Colonic mucosa (tissue), 4 donors: ENCODE measurements at regions not wholly inside any gene's neighbourhood (a gene's known extent, or its start where the extent isn't known, plus 50 kb on each side); places are given as distances from the start of the nearest gene placed in this dataset.

Experiments used
- DNase-seq: peaks from one replicate; pipeline ENCODE4 v3.0.0-alpha.2; 2020
- H3K27ac ChIP-seq: fragments of 200-600 bp; one replicate; pipeline ENCODE4 v1.8.0; 2021
- H3K27me3 ChIP-seq: fragments of 200-600 bp; one replicate; pipeline ENCODE4 v1.8.0; 2021
- H3K36me3 ChIP-seq: fragments of 200-600 bp; one replicate; pipeline ENCODE4 v1.8.0; 2021
- H3K4me1 ChIP-seq: fragments of 200-600 bp; one replicate; pipeline ENCODE4 v1.8.0; 2021; ENCODE audit warnings: mild to moderate bottlenecking
- H3K4me3 ChIP-seq: fragments of 200-600 bp; one replicate; pipeline ENCODE4 v1.8.0; 2021
- H3K9ac ChIP-seq, 2 donors: one replicate each; pipeline ENCODE4 v1.7.0; 2013; ENCODE audit warnings: control low read depth in 2 of 2, low read depth in 2 of 2, low read length in 2 of 2
- H3K9me3 ChIP-seq: fragments of 200-600 bp; one replicate; pipeline ENCODE4 v1.8.0; 2021
- CTCF ChIP-seq: fragments of 200-600 bp; IDR thresholded peaks from one replicate; pipeline ENCODE4 v1.8.0; 2022; ENCODE audit warnings: antibody characterized with exemption, mild to moderate bottlenecking
- intact Hi-C: fragments of 100-400 bp; cut with DNase I; formaldehyde crosslinking; loops from one replicate; pipeline ENCODE4 v1.14.1; 2022
- donor health status: healthy.
- donor health status: DM: no; HTN: no; CAD: no.
- donor health status: DM: no; HTN: no; CAD: no.

GRCh38 chr5:155114655-155115054, 101.1 kb downstream of the KIF4B start:
- DNase-seq = no peak

GRCh38 chr5:155116456-155117251, 103.1 kb downstream of the KIF4B start:
- TF ChIP-seq CTCF = no peak
- Histone ChIP-seq H3K9ac (no peak overlapping the region), H3K4me3 (no peak overlapping the region), H3K27ac (no peak overlapping the region), H3K27me3 (no peaks in the 10 kb centered on the region), H3K36me3 (no peaks in the 10 kb centered on the region), H3K9me3 (no peaks in the 10 kb centered on the region), H3K4me1 (no peaks in the 10 kb centered on the region)
- intact Hi-C loops = no loop called here
- DNase-seq = no peak

More at GRCh38 chr5:155114655-155115054, 101.1 kb downstream of the KIF4B start:
- Histone ChIP-seq H3K27me3 (no peaks in the 10 kb centered on the region), H3K4me3 (no peak overlapping the region), H3K9me3 (no peaks in the 10 kb centered on the region), H3K4me1 (no peaks in the 10 kb centered on the region), H3K36me3 (no peaks in the 10 kb centered on the region), H3K9ac (no peak overlapping the region), H3K27ac (no peak overlapping the region)
- no peak for TF ChIP-seq CTCF
- intact Hi-C loops = no loop called here

- no peak overlapping the region for H3K9ac ChIP-seq
- H3K27me3 ChIP-seq = no peaks in the 10 kb centered on the region
- no peaks in the 10 kb centered on the region for H3K36me3 ChIP-seq
- no peak for TF ChIP-seq CTCF
- no peaks in the 10 kb centered on the region for H3K9me3 ChIP-seq
- no peak for DNase-seq
- H3K27ac ChIP-seq = no peak overlapping the region
- intact Hi-C loops = no loop called here
- no peaks in the 10 kb centered on the region for H3K4me1 ChIP-seq
- H3K4me3 ChIP-seq = no peak overlapping the region
These were observed 112.1 kb downstream of the KIF4B start for GRCh38 chr5:155125551-155126095.

- intact Hi-C loops = no loop called here
- TF ChIP-seq CTCF = no peak
- DNase-seq = no peak
- Histone ChIP-seq H3K4me1 (no peaks in the 10 kb centered on the region), H3K9ac (no peak overlapping the region), H3K4me3 (no peak overlapping the region), H3K27ac (no peak overlapping the region), H3K9me3 (no peaks in the 10 kb centered on the region), H3K27me3 (no peaks in the 10 kb centered on the region), H3K36me3 (no peaks in the 10 kb centered on the region)
These were observed 113.0 kb downstream of the KIF4B start for GRCh38 chr5:155126573-155126972.

GRCh38 chr5:155127552-155127951, 114.0 kb downstream of the KIF4B start:
- Histone ChIP-seq H3K9me3 (no peaks in the 10 kb centered on the region), H3K4me3 (no peak overlapping the region), H3K27me3 (no peaks in the 10 kb centered on the region), H3K36me3 (no peaks in the 10 kb centered on the region), H3K4me1 (no peaks in the 10 kb centered on the region), H3K27ac (no peak overlapping the region), H3K9ac (no peak overlapping the region)
- no peak for TF ChIP-seq CTCF
- no peak for DNase-seq
- intact Hi-C loops = no loop called here
